Natural killer cell treated with Interleukin-12 subunit alpha and Interleukin-12 subunit beta and Interleukin-15 and Interleukin-18, amount 100 ng/mL, for 72 hours (primary cell): ENCODE measurements at regions not wholly inside any gene's neighbourhood (a gene's known extent, or its start where the extent isn't known, plus 50 kb on each side); places are given as distances from the start of the nearest gene placed in this dataset.

Experiments used
- ATAC-seq, 2 donors: fragments of 150-1000 bp; cut with Tn5 transposase in 1 of 2; sonication (Bioruptor Pico), chemical (Tn5 transposase) in 1 of 2; 2 replicates each; pipeline ENCODE4 v1.10.0; 2021
- DNase-seq: peaks from one replicate; pipeline ENCODE4 v3.0.0; 2022; ENCODE audit warnings: low spot score
- H3K27ac Mint-ChIP-seq, 2 donors: 1 replicate in 1 of 2; 2 replicates in 1 of 2; pipeline ENCODE4 v1.8.0; 2022; ENCODE audit warnings: mixed read lengths in 2 of 2, mild to moderate bottlenecking in 1 of 2, moderate library complexity in 1 of 2
- H3K27me3 Mint-ChIP-seq, 2 donors: 1 replicate in 1 of 2; 2 replicates in 1 of 2; pipeline ENCODE4 v1.8.0; 2022; ENCODE audit warnings: mixed read lengths in 2 of 2
- H3K36me3 Mint-ChIP-seq: one replicate; pipeline ENCODE4 v1.8.0; 2022; ENCODE audit warnings: mixed read lengths
- H3K4me1 Mint-ChIP-seq, 2 donors: 1 replicate in 1 of 2; 2 replicates in 1 of 2; pipeline ENCODE4 v1.8.0; 2022; ENCODE audit warnings: low read depth in 2 of 2, mixed read lengths in 2 of 2, mild to moderate bottlenecking in 1 of 2
- H3K4me3 Mint-ChIP-seq: one replicate; pipeline ENCODE4 v1.8.0; 2022; ENCODE audit warnings: mixed read lengths
- H3K9me3 Mint-ChIP-seq: 2 replicates; pipeline ENCODE4 v1.8.0; 2022; ENCODE audit warnings: mixed read lengths

GRCh38 chr14:51554339-51554920 is 97.3 kb upstream of the FRMD6 start:
- Mint-ChIP-seq H3K27me3 (peaks cover 10 to 36% of the 10 kb centered on the region in 2 donors), H3K27ac (no peak overlapping the region), H3K36me3 (no peaks in the 10 kb centered on the region), H3K4me3 (no peak overlapping the region), H3K9me3 (no peaks in the 10 kb centered on the region), H3K4me1 (no peaks in the 10 kb centered on the region)
- ATAC-seq (no peak), DNase-seq (no peak)

- Mint-ChIP-seq H3K27ac (no peak overlapping the region), H3K9me3 (no peaks in the 10 kb centered on the region), H3K4me1 (no peaks in the 10 kb centered on the region), H3K4me3 (no peak overlapping the region), H3K27me3 (peaks cover 12 to 41% of the 10 kb centered on the region in 2 donors), H3K36me3 (no peaks in the 10 kb centered on the region)
- DNase-seq (no peak), ATAC-seq (no peak)
Observed at GRCh38 chr14:51554953-51555352, 96.8 kb upstream of the FRMD6 start.

- no peak for ATAC-seq
- no peaks in the 10 kb centered on the region for H3K9me3 Mint-ChIP-seq
- H3K4me1 Mint-ChIP-seq: peaks cover 0 to 5% of the 10 kb centered on the region in 2 donors
- peaks cover 20 to 27% of the 10 kb centered on the region in 2 donors for H3K27me3 Mint-ChIP-seq
- no peak overlapping the region for H3K4me3 Mint-ChIP-seq
- no peak overlapping the region for H3K27ac Mint-ChIP-seq
- no peaks in the 10 kb centered on the region for H3K36me3 Mint-ChIP-seq
- DNase-seq: no peak
Observed at GRCh38 chr14:51561141-51561540, 90.6 kb upstream of the FRMD6 start.

DNA sequence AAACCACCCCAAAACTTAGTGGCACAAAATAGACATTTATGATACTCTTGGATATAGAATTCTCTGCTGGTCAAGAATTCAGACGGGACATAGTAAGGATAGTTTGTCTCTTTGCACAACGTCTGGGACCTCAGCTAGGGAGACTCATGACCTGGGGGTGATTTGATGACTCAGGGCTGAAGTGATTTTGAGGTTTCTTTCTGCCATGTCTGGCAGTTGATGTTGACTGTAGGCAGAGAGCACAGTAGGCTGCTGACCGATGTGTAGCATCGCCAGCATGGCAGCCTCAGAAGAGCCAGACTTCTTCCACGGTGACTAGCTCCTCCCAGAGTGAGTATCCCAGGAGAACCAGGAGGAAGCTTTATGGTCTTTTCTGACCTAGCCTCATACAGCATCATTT is 88.9 kb upstream of the FRMD6 start:
- H3K36me3 Mint-ChIP-seq: no peaks in the 10 kb centered on the region
- peaks cover 15% of the 10 kb centered on the region in 2 donors for H3K27me3 Mint-ChIP-seq
- no peak overlapping the region for H3K4me3 Mint-ChIP-seq
- H3K4me1 Mint-ChIP-seq: peaks cover 7 to 18% of the 10 kb centered on the region in 2 donors
- H3K9me3 Mint-ChIP-seq: no peaks in the 10 kb centered on the region
- ATAC-seq (no peak), DNase-seq (no peak)
- H3K27ac Mint-ChIP-seq: no peak overlapping the region

GRCh38 chr14:51563560-51563959 is 88.2 kb upstream of the FRMD6 start:
- no peak overlapping the region for H3K27ac Mint-ChIP-seq
- peaks cover 7 to 18% of the 10 kb centered on the region in 2 donors for H3K4me1 Mint-ChIP-seq
- peaks cover 15% of the 10 kb centered on the region in 2 donors for H3K27me3 Mint-ChIP-seq
- H3K36me3 Mint-ChIP-seq: no peaks in the 10 kb centered on the region
- no peaks in the 10 kb centered on the region for H3K9me3 Mint-ChIP-seq
- DNase-seq: no peak
- ATAC-seq: no peak
- H3K4me3 Mint-ChIP-seq: no peak overlapping the region

DNA sequence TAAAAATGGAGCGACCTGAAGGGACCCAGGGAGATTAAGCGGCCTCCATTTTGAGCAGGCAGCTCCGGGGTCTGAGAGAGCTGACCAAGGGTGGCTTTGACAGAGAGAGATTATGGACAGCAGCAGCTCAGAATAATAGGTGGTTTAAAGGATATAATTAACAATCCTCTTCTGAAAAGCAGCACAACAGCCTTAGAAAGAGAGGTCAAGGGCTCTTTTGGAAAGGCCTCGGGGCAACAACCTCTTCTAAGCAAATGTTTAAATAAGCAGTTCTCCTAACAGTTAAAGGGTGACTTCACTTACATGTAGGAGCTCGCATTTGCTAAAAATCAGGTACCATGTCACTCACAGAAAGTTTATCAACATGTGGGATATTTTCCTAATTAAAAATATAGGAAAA is 87.2 kb upstream of the FRMD6 start:
- peaks cover 7 to 18% of the 10 kb centered on the region in 2 donors for H3K4me1 Mint-ChIP-seq
- H3K27ac Mint-ChIP-seq: no peak overlapping the region
- ATAC-seq: no peak
- no peaks in the 10 kb centered on the region for H3K9me3 Mint-ChIP-seq
- H3K36me3 Mint-ChIP-seq: no peaks in the 10 kb centered on the region
- no peak for DNase-seq
- peaks cover 12 to 13% of the 10 kb centered on the region in 2 donors for H3K27me3 Mint-ChIP-seq
- H3K4me3 Mint-ChIP-seq: no peak overlapping the region

DNA sequence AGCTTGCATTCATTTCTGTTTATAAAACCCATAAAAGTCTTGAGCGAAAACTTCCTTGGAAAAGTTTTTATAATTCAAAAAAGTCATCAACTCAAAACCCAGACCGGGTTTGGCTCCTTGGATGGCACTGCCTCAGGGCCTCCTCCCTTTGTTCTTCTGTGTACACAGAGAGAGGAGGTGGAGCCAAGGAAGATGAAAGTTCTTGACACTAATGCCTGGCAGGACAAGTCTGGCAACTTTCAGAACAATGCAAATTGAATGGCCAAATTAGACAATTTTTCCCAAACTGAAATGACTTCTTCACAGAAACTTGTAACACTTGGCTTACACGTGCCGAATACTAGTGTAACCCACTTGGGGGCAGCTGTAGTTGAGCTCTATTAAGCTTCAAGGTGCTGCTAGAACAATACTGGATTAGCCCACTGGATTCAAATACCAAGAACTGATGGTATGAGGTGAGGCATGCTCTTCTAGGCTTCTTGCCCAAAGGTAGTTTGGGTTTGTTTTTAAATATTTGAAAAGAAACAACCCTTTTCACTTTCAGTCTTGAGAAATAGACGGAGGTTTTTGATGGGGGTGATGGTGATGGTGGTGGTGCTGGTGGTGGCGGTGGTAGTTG is 86.6 kb upstream of the FRMD6 start:
- peaks cover 7 to 18% of the 10 kb centered on the region in 2 donors for H3K4me1 Mint-ChIP-seq

GRCh38 chr14:51566831-51567582 is 84.7 kb upstream of the FRMD6 start:
- H3K27me3 Mint-ChIP-seq: peaks cover 7 to 14% of the 10 kb centered on the region in 2 donors
- H3K4me1 Mint-ChIP-seq: peaks cover 7 to 18% of the 10 kb centered on the region in 2 donors
- H3K9me3 Mint-ChIP-seq: no peaks in the 10 kb centered on the region
- ATAC-seq (peak in 1 of 2 donors; percentile 74), DNase-seq (no peak)
- H3K36me3 Mint-ChIP-seq: no peaks in the 10 kb centered on the region
- H3K27ac Mint-ChIP-seq: no peak overlapping the region
- no peak overlapping the region for H3K4me3 Mint-ChIP-seq

More for the DNA sequence above, 86.6 kb upstream of the FRMD6 start:
- no peaks in the 10 kb centered on the region for H3K36me3 Mint-ChIP-seq
- no peak overlapping the region for H3K27ac Mint-ChIP-seq
- DNase-seq (no peak), ATAC-seq (no peak)
- no peak overlapping the region for H3K4me3 Mint-ChIP-seq
- H3K27me3 Mint-ChIP-seq: peaks cover 7 to 11% of the 10 kb centered on the region in 2 donors
- H3K9me3 Mint-ChIP-seq: no peaks in the 10 kb centered on the region

DNA sequence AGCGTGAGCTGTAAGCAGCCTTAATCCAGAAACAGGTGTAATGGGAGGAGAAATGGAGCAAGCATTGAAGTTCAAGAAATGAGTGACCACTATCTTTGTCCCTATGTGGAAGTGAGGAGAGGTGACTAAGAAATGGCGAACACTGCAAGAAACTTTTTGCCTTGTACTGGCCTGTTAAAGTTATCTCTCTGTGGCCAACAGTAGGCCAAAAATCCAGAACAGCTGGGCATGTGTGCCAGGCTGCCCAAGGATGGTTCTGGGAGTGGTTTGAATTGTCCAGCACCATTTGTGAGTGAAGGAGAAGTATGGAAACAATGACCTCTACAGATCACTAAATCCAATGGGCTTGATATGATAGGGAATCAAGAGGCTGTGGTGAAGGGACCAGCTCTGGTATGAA is 83.3 kb upstream of the FRMD6 start:
- no peak overlapping the region for H3K27ac Mint-ChIP-seq

GRCh38 chr14:51573607-51574006 is 78.1 kb upstream of the FRMD6 start:
- H3K9me3 Mint-ChIP-seq: no peaks in the 10 kb centered on the region

More for the DNA sequence above, 83.3 kb upstream of the FRMD6 start:
- Mint-ChIP-seq H3K4me1 (peaks cover 15 to 24% of the 10 kb centered on the region in 2 donors), H3K4me3 (no peak overlapping the region), H3K27me3 (peaks cover 10 to 14% of the 10 kb centered on the region in 2 donors), H3K36me3 (no peaks in the 10 kb centered on the region), H3K9me3 (no peaks in the 10 kb centered on the region)
- DNase-seq (no peak), ATAC-seq (no peak)

DNA sequence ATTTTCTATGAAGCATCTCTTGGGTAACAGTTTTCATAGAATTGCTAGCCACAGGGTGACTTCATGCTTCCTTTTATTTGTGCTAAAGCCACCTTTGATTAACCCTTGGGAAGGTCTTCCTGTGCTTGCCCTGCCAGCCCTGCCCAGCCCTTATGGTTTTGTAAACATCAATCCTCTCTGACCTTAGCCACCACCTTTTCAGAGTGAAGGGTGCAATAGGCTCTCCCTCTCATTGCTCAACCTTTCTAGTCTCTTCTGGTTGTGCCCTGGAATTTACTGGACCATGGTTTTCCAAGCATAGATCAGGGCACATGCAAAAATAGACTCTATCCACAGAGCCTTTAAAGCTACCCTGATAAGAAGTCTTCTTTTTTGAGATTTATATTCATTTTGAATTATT is 77.7 kb upstream of the FRMD6 start:
- DNase-seq: no peak
- peaks cover 33 to 47% of the 10 kb centered on the region in 2 donors for H3K27me3 Mint-ChIP-seq
- H3K4me1 Mint-ChIP-seq: peaks cover 15 to 16% of the 10 kb centered on the region in 2 donors
- no peak overlapping the region for H3K27ac Mint-ChIP-seq
- no peaks in the 10 kb centered on the region for H3K9me3 Mint-ChIP-seq
- ATAC-seq: no peak
- no peaks in the 10 kb centered on the region for H3K36me3 Mint-ChIP-seq
- no peak overlapping the region for H3K4me3 Mint-ChIP-seq

More at GRCh38 chr14:51573607-51574006, 78.1 kb upstream of the FRMD6 start:
- ATAC-seq: no peak
- peak overlapping the region in 1 of 2 donors; percentile 60 for H3K27ac Mint-ChIP-seq
- peaks cover 15 to 16% of the 10 kb centered on the region in 2 donors for H3K4me1 Mint-ChIP-seq
- peaks cover 33 to 44% of the 10 kb centered on the region in 2 donors for H3K27me3 Mint-ChIP-seq
- H3K4me3 Mint-ChIP-seq: no peak overlapping the region
- H3K36me3 Mint-ChIP-seq: no peaks in the 10 kb centered on the region
- no peak for DNase-seq

DNA sequence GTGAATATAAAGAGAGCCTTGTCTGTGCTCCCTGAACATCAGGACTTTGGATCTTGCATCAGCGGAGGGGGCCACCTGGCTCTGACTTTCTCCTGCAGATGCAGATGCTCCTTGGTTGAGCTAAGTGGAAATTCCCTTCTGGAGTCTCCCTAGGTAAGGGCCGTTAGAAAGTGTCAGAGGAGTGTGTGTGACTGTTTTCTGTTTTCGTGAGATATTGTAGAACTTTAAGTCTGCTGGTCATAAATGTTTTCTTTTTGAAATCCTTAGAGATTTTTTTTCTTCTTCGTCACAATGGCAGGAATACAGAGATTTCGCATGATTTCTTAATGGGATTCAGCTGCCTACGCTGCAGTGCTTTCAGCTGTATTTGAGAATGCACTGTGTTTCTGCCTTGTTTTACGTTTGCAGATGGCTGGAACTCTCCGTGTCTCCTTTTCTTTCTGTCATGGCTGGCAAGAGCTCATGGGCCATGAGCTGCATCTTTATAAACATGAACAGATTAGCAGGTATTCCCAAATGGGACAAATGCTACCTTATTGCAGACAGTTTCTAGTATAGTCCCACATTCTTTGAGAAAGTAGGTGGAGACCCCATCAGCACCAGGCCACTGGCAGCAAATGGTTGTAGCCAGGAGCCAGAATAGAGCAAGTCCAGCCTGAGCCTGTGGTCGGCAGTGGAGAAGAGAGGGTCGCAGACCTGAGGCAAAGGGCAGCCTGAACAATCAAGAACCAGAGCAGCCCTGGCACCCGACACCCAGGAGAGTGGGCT is 76.2 kb upstream of the FRMD6 start:
- no peak overlapping the region for H3K27ac Mint-ChIP-seq
- no peaks in the 10 kb centered on the region for H3K9me3 Mint-ChIP-seq
- peaks cover 15 to 16% of the 10 kb centered on the region in 2 donors for H3K4me1 Mint-ChIP-seq
- ATAC-seq (no peak), DNase-seq (no peak)
- H3K4me3 Mint-ChIP-seq: no peak overlapping the region
- H3K27me3 Mint-ChIP-seq: peaks cover 39 to 56% of the 10 kb centered on the region in 2 donors
- no peaks in the 10 kb centered on the region for H3K36me3 Mint-ChIP-seq

- Mint-ChIP-seq H3K27ac (no peak overlapping the region), H3K4me1 (peaks cover 15 to 16% of the 10 kb centered on the region in 2 donors)
- DNase-seq: no peak
Observed at GRCh38 chr14:51576117-51576430, 75.6 kb upstream of the FRMD6 start.

More at GRCh38 chr14:51576117-51576430, 75.6 kb upstream of the FRMD6 start:
- Mint-ChIP-seq H3K9me3 (no peaks in the 10 kb centered on the region), H3K36me3 (no peaks in the 10 kb centered on the region), H3K27me3 (peaks cover 39 to 61% of the 10 kb centered on the region in 2 donors), H3K4me3 (no peak overlapping the region)
- no peak for ATAC-seq
